ENCODE measurements at regions not wholly inside any gene's neighbourhood (a gene's known extent, or its start where the extent isn't known, plus 50 kb on each side); places are given as distances from the start of the nearest gene placed in this dataset.

GRCh38 chr10:132482090-132482800, 55.3 kb upstream of the INPP5A start:
- H3K4me1 ChIP-seq (replicated peaks in 1 of 2; ENCODE audit: control insufficient read depth in 2 of 2, insufficient read depth in 2 of 2, low read length in 2 of 2), result peaks cover 0 to under 1% of the 10 kb centered on the region in 2 experiments; a peak in 1 of 5 replicates
- TF ChIP-seq SOX6 (IDR thresholded peaks at IDR 0.05), result no peak
- no peak for TF ChIP-seq ZNF431 (CRISPR knock-in tag; IDR thresholded peaks at IDR 0.05)
- TF ChIP-seq ADNP (tag; IDR thresholded peaks at IDR 0.05), result no peak
- 0 out of 2 replicates have a peak, but pooled peaks have one; percentile 34 for TF ChIP-seq JUND (IDR thresholded peaks at IDR 0.05; ENCODE audit: borderline replicate concordance, low read depth, low read length)
- no peak for TF ChIP-seq JUND (tag; IDR thresholded peaks at IDR 0.05; ENCODE audit: borderline replicate concordance, low read depth, low read length)
- peak; percentile 32 for TF ChIP-seq FOSL1 (tag; conservative IDR thresholded peaks at IDR 0.05)
- TF ChIP-seq ATF3 (IDR thresholded peaks at IDR 0.05), result 0 out of 2 replicates have a peak, but pooled peaks have one; percentile 9
- no peak for TF ChIP-seq ATF3 (CRISPR knock-in tag; conservative IDR thresholded peaks at IDR 0.05)
- no peak overlapping the region for H3K9ac ChIP-seq (ENCODE audit: insufficient read depth in 1 of 2, low read depth in 2 of 2, low read length in 2 of 2)
- intact Hi-C loops (cut with micrococcal nuclease) (no loop called here), in situ Hi-C loops (cut with MboI) (no loop called here)
- peaks cover 27 to 46% of the 10 kb centered on the region in 2 experiments for H3K27me3 ChIP-seq (ENCODE audit: control insufficient read depth in 2 of 2, insufficient read depth in 2 of 2, low read length in 2 of 2)
- 7% methylated on average over 14 of the region's 14 CpGs for WGBS (ENCODE audit: insufficient coverage, low coverage, missing lambda C conversion rate)
- H2AFZ ChIP-seq (ENCODE audit: low read depth, low read length), result no peak overlapping the region
- no peaks in the 10 kb centered on the region for H4K20me1 ChIP-seq (replicated peaks; ENCODE audit: control insufficient read depth, insufficient read depth, low read length)
- FAIRE-seq (no peak), DNase-seq (ENCODE audit: extremely low read depth in 1 of 4, low spot score in 3 of 4) (no peak), ATAC-seq (no peak)
- no peaks in the 10 kb centered on the region for H3K79me2 ChIP-seq (ENCODE audit: control insufficient read depth, insufficient read depth, low read length)
- H3K27ac ChIP-seq (ENCODE audit: extremely low read depth, low read depth, low read length), result no peak overlapping the region
- H3K36me3 ChIP-seq (ENCODE audit: control insufficient read depth, insufficient read depth, low read length), result no peaks in the 10 kb centered on the region
- ChIA-PET POLR2A (no interaction called here), CTCF (ENCODE audit: low intra/inter-chr PET ratio) (no interaction called here)
- H3K4me2 ChIP-seq (ENCODE audit: insufficient read depth, low read length), result no peak overlapping the region
- H3K9me3 ChIP-seq (replicated peaks; ENCODE audit: control insufficient read depth, insufficient read depth, low read depth, low read length), result no peaks in the 10 kb centered on the region
- no peak overlapping the region for H3K4me3 ChIP-seq
- no TSS peak for BruUV-seq (replicated peaks)
- H3K9me1 ChIP-seq (ENCODE audit: control insufficient read depth, insufficient read depth, low read length), result no peaks in the 10 kb centered on the region
